Ishikawa (cell line): ENCODE measurements at regions not wholly inside any gene's neighbourhood (a gene's known extent, or its start where the extent isn't known, plus 50 kb on each side); places are given as distances from the start of the nearest gene placed in this dataset.

Source experiments
- CEBPB ChIP-seq: IDR thresholded peaks from 2 replicates; pipeline ENCODE4 v1.6.1; 2012
- CREB1 ChIP-seq: IDR thresholded peaks from 2 replicates; pipeline ENCODE4 v1.6.1; 2012; ENCODE audit warnings: low read depth
- EP300 ChIP-seq: IDR thresholded peaks from 2 replicates; pipeline ENCODE4 v1.6.1; 2012; ENCODE audit warnings: borderline replicate concordance
- NFIC ChIP-seq: IDR thresholded peaks from 2 replicates; pipeline ENCODE4 v1.6.1; 2012
- TAF1 ChIP-seq: IDR thresholded peaks from 2 replicates; pipeline ENCODE4 v1.6.1; 2012; ENCODE audit warnings: low read depth, mild to moderate bottlenecking
- TCF12 ChIP-seq: IDR thresholded peaks from 2 replicates; pipeline ENCODE4 v1.6.1; 2012; ENCODE audit warnings: low read depth
- YY1 ChIP-seq: IDR thresholded peaks from 2 replicates; pipeline ENCODE4 v1.6.1; 2012; ENCODE audit warnings: low read depth
- ZBTB7A ChIP-seq: IDR thresholded peaks from 2 replicates; pipeline ENCODE4 v1.6.1; 2012; ENCODE audit warnings: low read depth
- TF ChIP-seq, protein P1 (sequence below): IDR thresholded peaks from 2 replicates; pipeline ENCODE4 v1.6.1; 2012

DNA sequence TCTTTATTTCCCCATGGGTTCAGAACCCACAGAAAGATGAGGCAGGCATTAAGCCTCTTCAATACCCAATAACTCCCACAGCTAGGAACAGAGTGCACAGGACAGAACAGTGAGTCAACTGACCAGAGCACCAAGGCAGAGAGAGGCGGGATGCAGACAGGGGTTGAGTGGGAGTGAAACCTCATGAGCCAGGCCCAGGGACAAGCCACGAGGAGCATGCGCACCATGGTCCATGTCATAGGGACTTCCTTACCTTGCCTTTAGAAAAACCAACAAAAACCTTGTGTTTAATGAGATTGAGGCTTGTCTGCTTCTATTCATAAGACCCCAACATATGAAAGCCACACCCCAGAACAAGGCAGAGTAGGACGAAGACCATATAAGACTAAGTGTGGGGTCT lies 330.6 kb downstream of the DEPDC1B start:
- TF ChIP-seq EP300 (no peak), TAF1 (no peak), CEBPB (no peak), NFIC (no peak), YY1 (no peak), ZBTB7A (no peak), CREB1 (no peak), TCF12 (no peak)
- TF ChIP-seq, protein P1, sequence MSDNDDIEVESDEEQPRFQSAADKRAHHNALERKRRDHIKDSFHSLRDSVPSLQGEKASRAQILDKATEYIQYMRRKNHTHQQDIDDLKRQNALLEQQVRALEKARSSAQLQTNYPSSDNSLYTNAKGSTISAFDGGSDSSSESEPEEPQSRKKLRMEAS, result no peak
